ENCODE measurements at regions not wholly inside any gene's neighbourhood (a gene's known extent, or its start where the extent isn't known, plus 50 kb on each side); places are given as distances from the start of the nearest gene placed in this dataset.

DNA sequence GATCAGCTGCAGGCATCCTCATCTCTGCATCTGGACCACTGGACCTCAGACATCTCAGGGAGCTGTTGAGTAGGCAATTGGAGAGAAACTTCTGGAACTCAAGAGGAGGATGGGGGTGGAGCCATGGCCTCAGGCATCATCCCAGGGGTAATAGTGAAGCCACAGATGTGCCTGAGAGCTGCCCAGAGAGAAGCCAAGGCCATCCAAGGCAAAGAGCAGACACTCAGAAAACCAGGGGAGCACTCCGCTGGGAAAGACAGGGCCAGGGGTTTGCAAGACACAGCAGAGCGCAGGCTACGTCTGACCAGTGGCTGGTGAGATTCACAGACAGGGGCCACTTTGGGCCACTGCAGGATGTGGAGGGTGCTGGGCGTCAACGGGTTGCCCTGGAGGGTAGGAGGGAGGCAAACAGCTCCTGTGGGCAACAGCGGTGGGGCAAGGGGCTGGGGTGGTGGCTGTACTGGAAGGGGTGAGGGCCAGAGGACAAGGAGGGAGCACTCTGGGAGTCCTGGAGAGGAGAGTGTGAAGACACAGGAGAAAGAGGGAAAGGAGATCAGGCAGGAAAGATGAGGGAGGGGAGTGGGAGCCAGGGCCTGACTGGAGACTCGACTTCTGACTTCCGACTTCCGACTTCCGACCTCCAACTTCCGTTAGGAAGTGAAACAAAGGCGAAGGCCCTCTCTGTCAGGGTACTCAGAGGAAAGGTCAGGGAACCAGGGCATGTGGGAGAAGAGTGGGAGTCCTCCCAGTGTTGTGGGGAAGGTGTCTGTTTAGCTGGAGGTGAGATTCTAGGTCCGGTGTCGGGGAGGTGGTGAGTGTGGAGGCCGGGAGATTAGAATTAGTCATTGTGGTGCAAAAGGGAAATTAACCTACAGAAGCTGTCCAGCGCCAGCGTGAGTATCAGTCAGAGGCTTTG lies 69.7 kb upstream of the ANTXRL start:
- no peak overlapping the region for H3K4me3 ChIP-seq (ENCODE audit: insufficient read depth, low read depth, low read length)
- no peak overlapping the region for H3K27ac Mint-ChIP-seq (ENCODE audit: unreplicated experiment)
- H3K4me2 ChIP-seq (ENCODE audit: low read length): no peak overlapping the region
- no peaks in the 10 kb centered on the region for H3K79me2 ChIP-seq (ENCODE audit: insufficient read depth, low read length)
- TF ChIP-seq, protein P1, sequence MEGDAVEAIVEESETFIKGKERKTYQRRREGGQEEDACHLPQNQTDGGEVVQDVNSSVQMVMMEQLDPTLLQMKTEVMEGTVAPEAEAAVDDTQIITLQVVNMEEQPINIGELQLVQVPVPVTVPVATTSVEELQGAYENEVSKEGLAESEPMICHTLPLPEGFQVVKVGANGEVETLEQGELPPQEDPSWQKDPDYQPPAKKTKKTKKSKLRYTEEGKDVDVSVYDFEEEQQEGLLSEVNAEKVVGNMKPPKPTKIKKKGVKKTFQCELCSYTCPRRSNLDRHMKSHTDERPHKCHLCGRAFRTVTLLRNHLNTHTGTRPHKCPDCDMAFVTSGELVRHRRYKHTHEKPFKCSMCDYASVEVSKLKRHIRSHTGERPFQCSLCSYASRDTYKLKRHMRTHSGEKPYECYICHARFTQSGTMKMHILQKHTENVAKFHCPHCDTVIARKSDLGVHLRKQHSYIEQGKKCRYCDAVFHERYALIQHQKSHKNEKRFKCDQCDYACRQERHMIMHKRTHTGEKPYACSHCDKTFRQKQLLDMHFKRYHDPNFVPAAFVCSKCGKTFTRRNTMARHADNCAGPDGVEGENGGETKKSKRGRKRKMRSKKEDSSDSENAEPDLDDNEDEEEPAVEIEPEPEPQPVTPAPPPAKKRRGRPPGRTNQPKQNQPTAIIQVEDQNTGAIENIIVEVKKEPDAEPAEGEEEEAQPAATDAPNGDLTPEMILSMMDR (IDR thresholded peaks at IDR 0.05; ENCODE audit: insufficient read depth, low read depth, low read length): no peak
- no peak for TF ChIP-seq EZH2 (IDR thresholded peaks at IDR 0.05; ENCODE audit: insufficient read depth, low read length)
- no peaks in the 10 kb centered on the region for H3K36me3 ChIP-seq (ENCODE audit: insufficient read depth, low read length)
- no peak overlapping the region for H3K9ac ChIP-seq (ENCODE audit: low read length)
- H3K4me1 ChIP-seq (ENCODE audit: insufficient read depth, low read length): no peaks in the 10 kb centered on the region
- H2AFZ ChIP-seq (ENCODE audit: low read depth, low read length): no peak overlapping the region
- DNase-seq (ENCODE audit: low read depth) (no peak), FAIRE-seq (no peak)
- no peaks in the 10 kb centered on the region for H4K20me1 ChIP-seq (ENCODE audit: insufficient read depth, low read length)
- H3K4me3 Mint-ChIP-seq (ENCODE audit: unreplicated experiment): no peak overlapping the region
- H3K4me1 Mint-ChIP-seq (ENCODE audit: low read depth, unreplicated experiment): peaks cover 7% of the 10 kb centered on the region
- H3K27me3 Mint-ChIP-seq (ENCODE audit: low read depth, unreplicated experiment): peaks cover 37% of the 10 kb centered on the region
- no peaks in the 10 kb centered on the region for H3K27me3 ChIP-seq (ENCODE audit: insufficient read depth, low read length)
- no peaks in the 10 kb centered on the region for H3K9me3 Mint-ChIP-seq (ENCODE audit: unreplicated experiment)
- H3K27ac ChIP-seq (ENCODE audit: low read depth, low read length): no peak overlapping the region
- no peaks in the 10 kb centered on the region for H3K36me3 Mint-ChIP-seq (ENCODE audit: low read depth, unreplicated experiment)
- no peaks in the 10 kb centered on the region for H3K9me3 ChIP-seq (ENCODE audit: insufficient read depth, low read depth, low read length)

DNA sequence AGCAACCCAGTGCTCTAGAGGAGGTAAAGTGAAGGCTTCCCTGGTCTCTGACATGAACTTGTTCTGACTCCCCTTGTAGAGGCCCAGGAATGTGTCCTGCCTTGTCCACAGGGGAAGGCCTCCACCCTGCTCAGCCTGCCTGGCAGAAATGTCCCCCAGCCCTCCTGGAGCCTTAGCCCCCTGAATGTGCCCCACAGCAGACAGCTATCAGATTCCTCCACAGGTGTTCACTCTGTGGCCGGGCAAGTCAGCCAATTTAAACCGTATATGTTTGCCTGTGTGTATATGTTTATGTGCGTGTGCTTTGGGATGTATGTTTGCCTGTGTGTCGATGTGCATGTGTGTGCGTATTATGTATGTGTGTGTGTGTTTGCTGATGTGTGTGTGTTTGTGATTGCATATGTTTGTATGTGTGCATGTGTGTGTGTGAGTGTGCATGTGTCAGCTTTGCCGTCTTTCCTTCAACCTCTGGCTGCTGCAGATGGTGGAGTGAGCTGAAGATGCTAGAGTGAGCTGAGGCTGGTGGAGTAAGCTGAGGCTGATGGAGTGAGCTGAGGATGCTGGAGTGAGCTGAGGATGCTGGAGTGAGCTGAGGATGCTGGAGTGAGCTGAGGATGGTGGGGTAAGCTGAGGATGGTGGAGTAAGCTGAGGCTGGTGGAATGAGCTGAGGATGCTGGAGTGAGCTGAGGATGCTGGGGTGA lies 68.9 kb upstream of the ANTXRL start:
- Mint-ChIP-seq H3K9me3 (ENCODE audit: unreplicated experiment) (no peaks in the 10 kb centered on the region), H3K27ac (ENCODE audit: unreplicated experiment) (no peak overlapping the region), H3K36me3 (ENCODE audit: low read depth, unreplicated experiment) (no peaks in the 10 kb centered on the region), H3K4me1 (ENCODE audit: low read depth, unreplicated experiment) (peaks cover 11% of the 10 kb centered on the region), H3K4me3 (ENCODE audit: unreplicated experiment) (no peak overlapping the region), H3K27me3 (ENCODE audit: low read depth, unreplicated experiment) (peaks cover 37% of the 10 kb centered on the region)
- Histone ChIP-seq H3K4me2 (ENCODE audit: low read length) (no peak overlapping the region), H3K36me3 (ENCODE audit: insufficient read depth, low read length) (no peaks in the 10 kb centered on the region), H3K9ac (ENCODE audit: low read length) (no peak overlapping the region), H4K20me1 (ENCODE audit: insufficient read depth, low read length) (no peaks in the 10 kb centered on the region), H3K27me3 (ENCODE audit: insufficient read depth, low read length) (no peaks in the 10 kb centered on the region), H3K4me3 (ENCODE audit: insufficient read depth, low read depth, low read length) (no peak overlapping the region), H3K27ac (ENCODE audit: low read depth, low read length) (no peak overlapping the region), H3K9me3 (ENCODE audit: insufficient read depth, low read depth, low read length) (no peaks in the 10 kb centered on the region), H3K4me1 (ENCODE audit: insufficient read depth, low read length) (no peaks in the 10 kb centered on the region), H3K79me2 (ENCODE audit: insufficient read depth, low read length) (no peaks in the 10 kb centered on the region), H2AFZ (ENCODE audit: low read depth, low read length) (no peak overlapping the region)
- no peak for FAIRE-seq
- TF ChIP-seq, protein P1 (IDR thresholded peaks at IDR 0.05; ENCODE audit: insufficient read depth, low read depth, low read length): no peak
- TF ChIP-seq EZH2 (IDR thresholded peaks at IDR 0.05; ENCODE audit: insufficient read depth, low read length): no peak
- DNase-seq (ENCODE audit: low read depth): no peak
